Keratinocyte (primary cell): ENCODE measurements at regions not wholly inside any gene's neighbourhood (a gene's known extent, or its start where the extent isn't known, plus 50 kb on each side); places are given as distances from the start of the nearest gene placed in this dataset.

Experiments
- EZH2 ChIP-seq: IDR thresholded peaks from one replicate; pipeline ENCODE4 v1.6.1; 2012; ENCODE audit warnings: inconsistent platforms, mild to moderate bottlenecking, low read length, moderate library complexity
- TF ChIP-seq, protein P1 (sequence below), 3 experiments: IDR thresholded peaks in 1 of 3; conservative IDR thresholded peaks in 1 of 3; optimal IDR thresholded peaks in 1 of 3; 2 replicates in 2 of 3; 3 replicates in 1 of 3; pipeline versions ENCODE3 to v1.5.1; 2011; ENCODE audit warnings: low read length in 3 of 3, mild to moderate bottlenecking in 3 of 3, moderate library complexity in 2 of 3, control low read depth in 1 of 3, inconsistent platforms in 1 of 3; ENCODE audit not compliant: insufficient read depth in 2 of 3; ENCODE audit errors: extremely low read depth in 1 of 3

DNA sequence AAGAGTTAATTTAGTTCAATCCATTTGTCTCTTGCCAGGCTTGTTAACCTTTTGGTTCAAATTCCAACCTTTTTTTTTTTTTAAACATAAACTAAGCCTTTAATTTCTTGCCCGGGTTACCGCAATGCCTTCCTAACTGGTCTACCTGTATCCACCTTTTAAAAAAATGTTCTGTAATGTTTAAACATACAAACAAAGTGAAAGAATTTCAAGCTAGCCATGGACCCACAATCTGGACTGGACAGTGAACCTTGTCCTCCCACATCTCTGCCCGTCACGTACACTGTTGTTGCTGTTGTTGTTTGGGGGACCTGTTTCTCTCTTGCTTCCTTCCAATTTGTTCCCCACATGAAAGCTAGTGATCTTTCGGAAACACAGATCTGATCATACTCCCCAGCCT lies 724.7 kb upstream of the AUTS2 start:
- TF ChIP-seq, protein P1, sequence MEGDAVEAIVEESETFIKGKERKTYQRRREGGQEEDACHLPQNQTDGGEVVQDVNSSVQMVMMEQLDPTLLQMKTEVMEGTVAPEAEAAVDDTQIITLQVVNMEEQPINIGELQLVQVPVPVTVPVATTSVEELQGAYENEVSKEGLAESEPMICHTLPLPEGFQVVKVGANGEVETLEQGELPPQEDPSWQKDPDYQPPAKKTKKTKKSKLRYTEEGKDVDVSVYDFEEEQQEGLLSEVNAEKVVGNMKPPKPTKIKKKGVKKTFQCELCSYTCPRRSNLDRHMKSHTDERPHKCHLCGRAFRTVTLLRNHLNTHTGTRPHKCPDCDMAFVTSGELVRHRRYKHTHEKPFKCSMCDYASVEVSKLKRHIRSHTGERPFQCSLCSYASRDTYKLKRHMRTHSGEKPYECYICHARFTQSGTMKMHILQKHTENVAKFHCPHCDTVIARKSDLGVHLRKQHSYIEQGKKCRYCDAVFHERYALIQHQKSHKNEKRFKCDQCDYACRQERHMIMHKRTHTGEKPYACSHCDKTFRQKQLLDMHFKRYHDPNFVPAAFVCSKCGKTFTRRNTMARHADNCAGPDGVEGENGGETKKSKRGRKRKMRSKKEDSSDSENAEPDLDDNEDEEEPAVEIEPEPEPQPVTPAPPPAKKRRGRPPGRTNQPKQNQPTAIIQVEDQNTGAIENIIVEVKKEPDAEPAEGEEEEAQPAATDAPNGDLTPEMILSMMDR (optimal IDR thresholded peaks at IDR 0.05 in 1 of 3, IDR thresholded peaks at IDR 0.05 in 1 of 3, conservative IDR thresholded peaks at IDR 0.05 in 1 of 3; ENCODE audit: extremely low read depth in 1 of 3, insufficient read depth in 2 of 3, low read length in 3 of 3), result no peak
- no peak for TF ChIP-seq EZH2
